B cell (primary cell): ENCODE measurements at regions not wholly inside any gene's neighbourhood (a gene's known extent, or its start where the extent isn't known, plus 50 kb on each side); places are given as distances from the start of the nearest gene placed in this dataset.

Experiments
- ATAC-seq: fragments of 200-7000 bp; cut with Tn5 transposase; one replicate; pipeline ENCODE4 v1.10.0; 2021; ENCODE audit warnings: low read depth, mild to moderate bottlenecking, moderate number of reproducible peaks, moderate library complexity
- CTCF ChIA-PET: fragments of 350-600 bp; sonication (Branson Sonifier 250); formaldehyde crosslinking; loops from one replicate; lab custom pipeline; 2021; ENCODE audit warnings: antibody characterized with exemption, inconsistent platforms; lab: Charles Lee
- POLR2A ChIA-PET: fragments of 350-600 bp; sonication (Branson Sonifier 250); formaldehyde crosslinking; loops from one replicate; lab custom pipeline; 2021; ENCODE audit warnings: antibody characterized with exemption; lab: Charles Lee
- DNase-seq: peaks from one replicate; pipeline ENCODE4 v3.0.0; 2013
- H2AFZ ChIP-seq: 2 replicates; pipeline ENCODE4 v1.6.1; 2012; ENCODE audit warnings: mild to moderate bottlenecking, low read depth, low read length; ENCODE audit not compliant: insufficient read depth, poor library complexity, severe bottlenecking
- H3K27ac ChIP-seq, 2 donors: 1 replicate in 1 of 2; 2 replicates in 1 of 2; pipeline ENCODE4 v1.5.1; 2012 to 2013; ENCODE audit warnings: low read length in 2 of 2, mild to moderate bottlenecking in 2 of 2, moderate library complexity in 1 of 2
- H3K27me3 ChIP-seq, 4 experiments: fragments of 200-600 bp in 1 of 4; sonication (generic) in 1 of 4; replicated peaks in 1 of 4; 1 replicate in 2 of 4; 2 replicates in 2 of 4; pipeline versions ENCODE4 v1.6.1 to v1.7.0; 2013 to 2016; ENCODE audit warnings: low read length in 3 of 4, mild to moderate bottlenecking in 2 of 4, mixed read lengths in 1 of 4, moderate library complexity in 1 of 4; ENCODE audit not compliant: insufficient read depth in 4 of 4, control insufficient read depth in 3 of 4; ENCODE audit errors: control extremely low read depth in 1 of 4
- H3K36me3 ChIP-seq, 2 experiments: replicated peaks in 1 of 2; 1 replicate in 1 of 2; 2 replicates in 1 of 2; pipeline versions ENCODE4 v1.6.1 to v1.7.1; 2013; ENCODE audit warnings: low read length in 1 of 2; ENCODE audit not compliant: insufficient read depth in 2 of 2, control insufficient read depth in 1 of 2; ENCODE audit errors: control extremely low read depth in 1 of 2, extremely low read depth in 1 of 2
- H3K4me1 ChIP-seq, 2 donors: fragments of 200-600 bp in 1 of 2; sonication (generic) in 1 of 2; 1 replicate in 1 of 2; 2 replicates in 1 of 2; pipeline versions ENCODE4 v1.5.1 to v1.6.1; 2013 to 2017; ENCODE audit warnings: low read length in 2 of 2; ENCODE audit not compliant: control insufficient read depth in 2 of 2, insufficient read depth in 2 of 2
- H3K4me2 ChIP-seq: replicated peaks from 2 replicates; pipeline ENCODE3; 2012; ENCODE audit warnings: mild to moderate bottlenecking, low read depth, low read length; ENCODE audit not compliant: poor library complexity, severe bottlenecking
- H3K4me3 ChIP-seq, 5 experiments: fragments of 200-600 bp in 1 of 5; sonication (generic) in 1 of 5; 1 replicate in 3 of 5; 2 replicates in 2 of 5; pipeline versions ENCODE4 v1.5.1 to v1.7.0; 2011 to 2016; ENCODE audit warnings: low read length in 4 of 5, mild to moderate bottlenecking in 4 of 5, low read depth in 2 of 5, control low read depth in 1 of 5, moderate library complexity in 1 of 5; ENCODE audit not compliant: insufficient read depth in 1 of 5; ENCODE audit errors: control extremely low read depth in 1 of 5, extremely low read depth in 1 of 5
- H3K79me2 ChIP-seq: fragments of 200-600 bp; sonication (generic); one replicate; pipeline ENCODE4 v1.6.0; 2016; ENCODE audit warnings: low read length; ENCODE audit not compliant: control insufficient read depth, insufficient read depth
- H3K9ac ChIP-seq: fragments of 200-600 bp; sonication (generic); 2 replicates; pipeline ENCODE4 v1.6.1; 2017; ENCODE audit warnings: mild to moderate bottlenecking, low read length, moderate library complexity
- H3K9me3 ChIP-seq, 3 donors: one replicate each; pipeline versions ENCODE4 v1.6.1 to v1.7.1; 2013; ENCODE audit warnings: low read length in 2 of 3; ENCODE audit not compliant: control insufficient read depth in 2 of 3, insufficient read depth in 1 of 3; ENCODE audit errors: control extremely low read depth in 1 of 3
- H4K20me1 ChIP-seq: 2 replicates; pipeline ENCODE4 v1.6.0; 2012; ENCODE audit warnings: mild to moderate bottlenecking, low read length; ENCODE audit not compliant: insufficient read depth, control insufficient read depth, poor library complexity, severe bottlenecking
- H3K27ac Mint-ChIP-seq: one replicate; pipeline ENCODE4 v1.8.0; 2021; ENCODE audit warnings: mixed read lengths
- H3K27me3 Mint-ChIP-seq: one replicate; pipeline ENCODE4 v1.8.0; 2021; ENCODE audit warnings: mixed read lengths
- H3K4me1 Mint-ChIP-seq: one replicate; pipeline ENCODE4 v1.8.0; 2021; ENCODE audit warnings: mixed read lengths
- H3K4me3 Mint-ChIP-seq: one replicate; pipeline ENCODE4 v1.8.0; 2021; ENCODE audit warnings: mixed read lengths
- H3K9me3 Mint-ChIP-seq: one replicate; pipeline ENCODE4 v1.8.0; 2022; ENCODE audit warnings: mixed read lengths; ENCODE audit not compliant: insufficient read depth
- EZH2 ChIP-seq: IDR thresholded peaks from 2 replicates; pipeline ENCODE4 v1.6.1; 2012; ENCODE audit warnings: borderline replicate concordance, low read depth, mild to moderate bottlenecking, moderate library complexity, low read length; ENCODE audit not compliant: insufficient read depth, poor library complexity, severe bottlenecking
- WGBS: methylation state at CpG from one replicate; pipeline ENCODE4 v1.1.5; 2013; ENCODE audit warnings: missing lambda C conversion rate; ENCODE audit not compliant: insufficient coverage; 5-methylcytosine and 5-hydroxymethylcytosine counted together
- intact Hi-C: fragments of 100-400 bp; cut with micrococcal nuclease; formaldehyde crosslinking; loops from one replicate; pipeline ENCODE4 v1.10.0; 2022
- TF ChIP-seq, protein P1 (sequence below): fragments of 200-600 bp; IDR thresholded peaks from one replicate; pipeline ENCODE4 v1.8.0; 2022; ENCODE audit warnings: antibody characterized with exemption, mild to moderate bottlenecking

GRCh38 chr14:61125041-61125866, 144.2 kb downstream of the SLC38A6 start:
- Mint-ChIP-seq H3K27ac (no peak overlapping the region), H3K9me3 (no peaks in the 10 kb centered on the region)
- CTCF ChIA-PET = no interaction called here

DNA sequence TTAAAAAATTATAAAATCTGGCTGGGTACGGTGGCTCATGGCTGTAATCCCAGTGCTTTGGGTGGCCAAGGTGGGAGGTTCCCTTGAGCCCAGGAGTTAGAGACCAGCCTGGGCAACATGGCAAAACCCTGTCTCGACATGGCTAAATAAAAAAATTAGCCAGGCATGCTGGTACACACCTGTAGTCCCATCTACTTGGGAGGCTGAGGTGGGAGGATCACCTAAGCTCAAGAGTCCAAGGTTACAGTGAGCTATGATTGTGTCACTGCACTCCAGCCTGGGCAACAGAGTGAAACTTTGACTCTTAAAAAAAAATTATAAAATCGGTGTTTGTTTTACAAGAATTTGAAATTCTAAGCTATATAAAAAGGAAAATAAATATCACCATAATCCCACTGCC, 141.8 kb downstream of the SLC38A6 start:
- peaks cover 0 to 11% of the 10 kb centered on the region in 2 donors for H3K4me1 ChIP-seq
- no peaks in the 10 kb centered on the region for H4K20me1 ChIP-seq
- H3K27me3 Mint-ChIP-seq = peaks cover 8% of the 10 kb centered on the region
- H3K36me3 ChIP-seq = no peaks in the 10 kb centered on the region
- no peaks in the 10 kb centered on the region for H3K79me2 ChIP-seq
- no peak for ATAC-seq
- intact Hi-C loops = no loop called here
- TF ChIP-seq, protein P1, sequence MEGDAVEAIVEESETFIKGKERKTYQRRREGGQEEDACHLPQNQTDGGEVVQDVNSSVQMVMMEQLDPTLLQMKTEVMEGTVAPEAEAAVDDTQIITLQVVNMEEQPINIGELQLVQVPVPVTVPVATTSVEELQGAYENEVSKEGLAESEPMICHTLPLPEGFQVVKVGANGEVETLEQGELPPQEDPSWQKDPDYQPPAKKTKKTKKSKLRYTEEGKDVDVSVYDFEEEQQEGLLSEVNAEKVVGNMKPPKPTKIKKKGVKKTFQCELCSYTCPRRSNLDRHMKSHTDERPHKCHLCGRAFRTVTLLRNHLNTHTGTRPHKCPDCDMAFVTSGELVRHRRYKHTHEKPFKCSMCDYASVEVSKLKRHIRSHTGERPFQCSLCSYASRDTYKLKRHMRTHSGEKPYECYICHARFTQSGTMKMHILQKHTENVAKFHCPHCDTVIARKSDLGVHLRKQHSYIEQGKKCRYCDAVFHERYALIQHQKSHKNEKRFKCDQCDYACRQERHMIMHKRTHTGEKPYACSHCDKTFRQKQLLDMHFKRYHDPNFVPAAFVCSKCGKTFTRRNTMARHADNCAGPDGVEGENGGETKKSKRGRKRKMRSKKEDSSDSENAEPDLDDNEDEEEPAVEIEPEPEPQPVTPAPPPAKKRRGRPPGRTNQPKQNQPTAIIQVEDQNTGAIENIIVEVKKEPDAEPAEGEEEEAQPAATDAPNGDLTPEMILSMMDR = no peak
- TF ChIP-seq EZH2 = no peak
- POLR2A ChIA-PET = no interaction called here
- no peak overlapping the region for H3K4me2 ChIP-seq
- H3K4me1 Mint-ChIP-seq = peaks cover 13% of the 10 kb centered on the region
- DNase-seq = no peak
- no peak overlapping the region for H3K9ac ChIP-seq
- 100% methylated on average over 1 of the region's 3 CpGs for WGBS
- H2AFZ ChIP-seq = no peak overlapping the region
- no peak overlapping the region for H3K27ac ChIP-seq
- H3K9me3 ChIP-seq = peaks cover 0 to 10% (median 0%) of the 10 kb centered on the region in 3 donors
- no peak overlapping the region for H3K4me3 ChIP-seq
- no peak overlapping the region for H3K27ac Mint-ChIP-seq
- H3K9me3 Mint-ChIP-seq = no peaks in the 10 kb centered on the region
- no peak overlapping the region for H3K4me3 Mint-ChIP-seq
- H3K27me3 ChIP-seq = peaks cover 0 to 6% (median 0%) of the 10 kb centered on the region in 4 experiments
- CTCF ChIA-PET = no interaction called here

More at GRCh38 chr14:61125041-61125866, 144.2 kb downstream of the SLC38A6 start:
- 92% methylated on average over 4 of the region's 10 CpGs for WGBS
- no peak overlapping the region for H3K27ac ChIP-seq
- no peak overlapping the region for H2AFZ ChIP-seq
- no peaks in the 10 kb centered on the region for H3K36me3 ChIP-seq
- no peak overlapping the region for H3K4me2 ChIP-seq
- H3K79me2 ChIP-seq = no peaks in the 10 kb centered on the region
- H3K27me3 ChIP-seq = peaks cover 0 to 6% (median 0%) of the 10 kb centered on the region in 4 experiments
- ATAC-seq (no peak), DNase-seq (no peak)
- intact Hi-C loops = no loop called here
- Mint-ChIP-seq H3K4me3 (no peak overlapping the region), H3K4me1 (peaks cover 11% of the 10 kb centered on the region), H3K27me3 (peaks cover 18% of the 10 kb centered on the region)
- no peak overlapping the region for H3K9ac ChIP-seq
- H3K4me3 ChIP-seq = no peak overlapping the region
- no peaks in the 10 kb centered on the region for H4K20me1 ChIP-seq
- peaks cover 0 to 11% of the 10 kb centered on the region in 2 donors for H3K4me1 ChIP-seq
- TF ChIP-seq, protein P1 = no peak
- no peak for TF ChIP-seq EZH2
- H3K9me3 ChIP-seq = peaks cover 0 to 7% (median 0%) of the 10 kb centered on the region in 3 donors
- POLR2A ChIA-PET = no interaction called here
